Activated CD8-positive, alpha-beta T cell treated with anti-CD3 and anti-CD28 coated beads, Interleukin-2, amount 10 ng/mL, durations not matched to agents 7 days and 5 days (primary cell): ENCODE measurements at regions not wholly inside any gene's neighbourhood (a gene's known extent, or its start where the extent isn't known, plus 50 kb on each side); places are given as distances from the start of the nearest gene placed in this dataset.

Source experiments
- ATAC-seq: fragments of 150-1000 bp; cut with Tn5 transposase; one replicate; pipeline ENCODE4 v1.10.0; 2021; ENCODE audit warnings: moderate library complexity
- CTCF ChIA-PET: fragments of 350-600 bp; sonication (Branson Sonifier 250); formaldehyde crosslinking; loops from one replicate; lab custom pipeline; 2021; ENCODE audit warnings: antibody characterized with exemption; lab: Charles Lee
- POLR2A ChIA-PET: fragments of 350-600 bp; sonication (Branson Sonifier 250); formaldehyde crosslinking; loops from one replicate; lab custom pipeline; 2021; ENCODE audit warnings: antibody characterized with exemption; lab: Charles Lee
- DNase-seq: peaks from one replicate; pipeline ENCODE4 v3.0.0-alpha.2; 2020
- H3K27ac Mint-ChIP-seq: one replicate; pipeline ENCODE4 v1.8.0; 2021; ENCODE audit warnings: mild to moderate bottlenecking, mixed read lengths
- H3K27me3 Mint-ChIP-seq: one replicate; pipeline ENCODE4 v1.8.0; 2021; ENCODE audit warnings: low read depth, mixed read lengths
- H3K36me3 Mint-ChIP-seq: one replicate; pipeline ENCODE4 v1.8.0; 2021; ENCODE audit warnings: low read depth, mixed read lengths
- H3K4me1 Mint-ChIP-seq: one replicate; pipeline ENCODE4 v1.8.0; 2021; ENCODE audit warnings: low read depth, mixed read lengths
- H3K4me3 Mint-ChIP-seq: one replicate; pipeline ENCODE4 v1.8.0; 2021; ENCODE audit warnings: mild to moderate bottlenecking, mixed read lengths
- H3K9me3 Mint-ChIP-seq: one replicate; pipeline ENCODE4 v1.8.0; 2022; ENCODE audit warnings: mixed read lengths; ENCODE audit not compliant: insufficient read depth

DNA sequence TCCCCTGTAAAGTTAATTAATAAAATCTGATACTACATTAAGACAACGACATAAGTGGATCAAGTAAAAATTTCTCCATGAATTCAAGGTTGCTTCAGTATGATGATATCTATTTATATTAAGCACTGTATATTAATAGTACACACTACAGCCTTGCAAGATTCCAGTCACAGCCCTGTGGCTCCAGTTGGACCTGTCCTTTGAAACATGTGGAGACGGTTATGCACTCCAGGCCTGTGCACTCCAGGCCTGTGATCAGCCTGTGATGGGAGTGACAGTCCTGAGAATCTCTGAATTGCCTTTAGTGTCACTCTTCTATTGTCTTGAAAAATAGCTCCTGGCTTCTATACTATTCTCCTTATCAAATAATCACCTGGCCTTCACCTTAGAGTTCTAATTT lies 981.1 kb upstream of the AGA start:
- Mint-ChIP-seq H3K27ac (no peak overlapping the region), H3K9me3 (peaks cover 3% of the 10 kb centered on the region), H3K36me3 (no peaks in the 10 kb centered on the region), H3K4me3 (no peak overlapping the region), H3K27me3 (no peaks in the 10 kb centered on the region), H3K4me1 (no peaks in the 10 kb centered on the region)
- POLR2A ChIA-PET = no interaction called here
- ATAC-seq (no peak), DNase-seq (no peak)
- CTCF ChIA-PET = no interaction called here

DNA sequence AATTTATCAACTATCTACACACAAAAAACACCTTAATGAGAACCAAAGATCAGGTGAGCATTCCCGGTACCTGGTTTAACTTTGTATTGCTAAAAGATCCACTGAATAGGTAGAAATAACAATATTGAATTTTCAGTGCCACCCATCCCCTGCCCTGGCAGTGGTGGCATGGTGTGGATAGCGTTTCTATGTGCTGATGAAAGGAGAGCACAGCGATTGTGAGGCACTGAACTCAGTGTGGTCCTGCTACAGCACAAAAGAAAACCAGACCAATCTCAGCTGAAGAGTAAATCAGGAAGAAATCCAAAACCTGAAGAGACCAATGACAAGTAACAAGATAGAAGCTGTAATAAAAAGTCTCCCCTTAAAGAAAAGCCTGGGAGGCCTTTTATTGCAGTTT lies 984.6 kb upstream of the AGA start:
- Mint-ChIP-seq H3K27me3 (no peaks in the 10 kb centered on the region), H3K9me3 (peaks cover 3% of the 10 kb centered on the region), H3K36me3 (no peaks in the 10 kb centered on the region), H3K4me3 (no peak overlapping the region), H3K4me1 (no peaks in the 10 kb centered on the region), H3K27ac (no peak overlapping the region)
- ATAC-seq = no peak
- DNase-seq = no peak
- ChIA-PET CTCF (no interaction called here), POLR2A (no interaction called here)

GRCh38 chr4:178427663-178428062 lies 985.4 kb upstream of the AGA start:
- Mint-ChIP-seq H3K4me3 (no peak overlapping the region), H3K27ac (no peak overlapping the region), H3K4me1 (no peaks in the 10 kb centered on the region), H3K9me3 (peaks cover 3% of the 10 kb centered on the region), H3K27me3 (no peaks in the 10 kb centered on the region), H3K36me3 (no peaks in the 10 kb centered on the region)
- ChIA-PET POLR2A (no interaction called here), CTCF (no interaction called here)
- DNase-seq = no peak
- no peak for ATAC-seq

- Mint-ChIP-seq H3K27me3 (no peaks in the 10 kb centered on the region), H3K27ac (no peak overlapping the region), H3K4me3 (no peak overlapping the region), H3K36me3 (no peaks in the 10 kb centered on the region), H3K9me3 (peaks cover 6% of the 10 kb centered on the region), H3K4me1 (no peaks in the 10 kb centered on the region)
- DNase-seq (no peak), ATAC-seq (no peak)
- ChIA-PET POLR2A (no interaction called here), CTCF (no interaction called here)
Measured at GRCh38 chr4:178448372-178449035, 1006.3 kb upstream of the AGA start.

DNA sequence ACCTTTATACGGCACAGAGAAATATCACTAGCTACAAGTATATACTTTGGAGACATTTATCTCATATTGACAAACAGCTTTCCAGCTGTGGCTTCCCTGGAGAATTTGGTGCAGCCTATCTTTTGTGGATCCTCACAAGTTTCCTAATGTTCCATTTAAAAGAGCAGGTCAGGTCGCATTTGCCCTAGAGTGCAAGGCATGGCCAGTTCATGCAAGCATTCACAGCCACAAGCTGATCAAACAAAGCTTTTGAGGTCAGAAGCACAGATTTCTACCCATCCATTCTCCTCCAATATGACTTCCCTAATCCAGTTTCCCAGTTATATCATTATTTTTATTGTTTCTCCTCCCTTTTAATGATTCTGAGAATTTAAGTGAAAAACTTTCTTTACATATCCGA lies 1008.4 kb upstream of the AGA start:
- Mint-ChIP-seq H3K27me3 (no peaks in the 10 kb centered on the region), H3K9me3 (peaks cover 6% of the 10 kb centered on the region), H3K36me3 (no peaks in the 10 kb centered on the region), H3K27ac (no peak overlapping the region), H3K4me1 (no peaks in the 10 kb centered on the region), H3K4me3 (no peak overlapping the region)
- POLR2A ChIA-PET = no interaction called here
- DNase-seq (no peak), ATAC-seq (no peak)
- CTCF ChIA-PET = no interaction called here

DNA sequence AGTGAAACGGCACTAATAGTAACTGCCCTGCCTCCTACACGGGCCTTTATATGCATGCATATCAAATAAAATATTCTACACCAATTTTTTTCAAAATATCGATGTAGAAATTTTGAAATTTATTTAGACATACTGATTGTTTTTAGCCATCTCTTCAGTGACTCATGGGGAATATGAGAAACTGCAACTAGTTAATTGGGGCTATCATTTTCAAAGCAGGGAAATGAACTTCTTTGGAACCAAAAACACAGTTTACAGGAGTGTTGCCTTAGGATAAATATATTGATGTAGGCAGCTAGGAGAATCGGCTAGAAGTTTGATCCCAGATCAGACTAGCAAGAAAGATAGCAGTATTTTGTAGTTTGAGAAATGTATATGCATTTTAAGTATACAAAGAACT lies 1010.8 kb upstream of the AGA start:
- no peak overlapping the region for H3K4me3 Mint-ChIP-seq
- CTCF ChIA-PET = no interaction called here
- ATAC-seq (no peak), DNase-seq (no peak)
- H3K36me3 Mint-ChIP-seq = no peaks in the 10 kb centered on the region
- no peaks in the 10 kb centered on the region for H3K4me1 Mint-ChIP-seq
- no peaks in the 10 kb centered on the region for H3K27me3 Mint-ChIP-seq
- H3K9me3 Mint-ChIP-seq = peaks cover 11% of the 10 kb centered on the region
- no peak overlapping the region for H3K27ac Mint-ChIP-seq
- POLR2A ChIA-PET = no interaction called here

- POLR2A ChIA-PET = no interaction called here
- Mint-ChIP-seq H3K9me3 (peaks cover 5% of the 10 kb centered on the region), H3K27me3 (no peaks in the 10 kb centered on the region), H3K27ac (no peak overlapping the region), H3K36me3 (no peaks in the 10 kb centered on the region), H3K4me3 (no peak overlapping the region), H3K4me1 (no peaks in the 10 kb centered on the region)
- DNase-seq (no peak), ATAC-seq (no peak)
- CTCF ChIA-PET = no interaction called here
Measured at GRCh38 chr4:178457286-178457685, 1015.0 kb upstream of the AGA start.

DNA sequence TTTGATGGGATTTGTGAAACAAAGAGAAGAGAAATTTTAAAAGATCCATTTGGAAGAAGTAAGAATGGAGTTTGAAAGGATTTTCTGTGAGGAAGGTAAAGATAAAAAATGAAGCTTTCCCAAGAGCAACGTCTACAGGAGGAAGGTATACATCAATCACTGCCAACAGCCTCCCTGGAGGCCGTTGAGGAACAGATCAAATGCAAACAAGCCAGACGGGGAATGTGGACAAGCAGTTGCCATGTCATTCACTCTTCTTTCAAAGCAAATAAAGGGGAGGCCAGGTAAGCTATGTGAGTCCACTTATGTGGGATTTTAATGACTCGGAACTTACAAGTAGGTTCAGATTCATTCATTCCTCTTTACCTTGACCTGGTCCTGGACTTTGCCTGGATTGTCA lies 1020.5 kb upstream of the AGA start:
- POLR2A ChIA-PET = no interaction called here

DNA sequence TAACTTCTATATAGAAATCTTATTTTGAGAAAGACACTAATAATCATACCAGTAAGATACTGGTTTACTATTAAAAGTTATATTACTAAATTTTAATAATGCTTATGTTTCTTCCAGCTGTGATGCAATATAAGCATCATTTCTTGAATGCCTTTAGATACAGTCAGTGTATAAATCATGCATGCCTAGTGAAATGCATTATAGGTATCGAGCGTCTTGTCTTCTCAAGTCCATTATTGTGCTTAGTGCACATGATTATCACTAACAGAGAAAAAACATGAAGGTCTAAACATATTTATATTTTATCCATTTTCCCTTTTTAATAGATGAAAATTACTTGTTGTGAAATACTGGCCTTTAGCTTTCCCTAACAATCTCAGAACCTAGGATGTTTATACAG lies 1021.5 kb upstream of the AGA start:
- no peak overlapping the region for H3K27ac Mint-ChIP-seq

More for the DNA sequence above, 1020.5 kb upstream of the AGA start:
- no peaks in the 10 kb centered on the region for H3K4me1 Mint-ChIP-seq
- H3K27ac Mint-ChIP-seq = no peak overlapping the region
- H3K4me3 Mint-ChIP-seq = no peak overlapping the region
- H3K36me3 Mint-ChIP-seq = no peaks in the 10 kb centered on the region
- CTCF ChIA-PET = no interaction called here
- DNase-seq = no peak
- no peaks in the 10 kb centered on the region for H3K9me3 Mint-ChIP-seq
- no peak for ATAC-seq
- H3K27me3 Mint-ChIP-seq = no peaks in the 10 kb centered on the region

DNA sequence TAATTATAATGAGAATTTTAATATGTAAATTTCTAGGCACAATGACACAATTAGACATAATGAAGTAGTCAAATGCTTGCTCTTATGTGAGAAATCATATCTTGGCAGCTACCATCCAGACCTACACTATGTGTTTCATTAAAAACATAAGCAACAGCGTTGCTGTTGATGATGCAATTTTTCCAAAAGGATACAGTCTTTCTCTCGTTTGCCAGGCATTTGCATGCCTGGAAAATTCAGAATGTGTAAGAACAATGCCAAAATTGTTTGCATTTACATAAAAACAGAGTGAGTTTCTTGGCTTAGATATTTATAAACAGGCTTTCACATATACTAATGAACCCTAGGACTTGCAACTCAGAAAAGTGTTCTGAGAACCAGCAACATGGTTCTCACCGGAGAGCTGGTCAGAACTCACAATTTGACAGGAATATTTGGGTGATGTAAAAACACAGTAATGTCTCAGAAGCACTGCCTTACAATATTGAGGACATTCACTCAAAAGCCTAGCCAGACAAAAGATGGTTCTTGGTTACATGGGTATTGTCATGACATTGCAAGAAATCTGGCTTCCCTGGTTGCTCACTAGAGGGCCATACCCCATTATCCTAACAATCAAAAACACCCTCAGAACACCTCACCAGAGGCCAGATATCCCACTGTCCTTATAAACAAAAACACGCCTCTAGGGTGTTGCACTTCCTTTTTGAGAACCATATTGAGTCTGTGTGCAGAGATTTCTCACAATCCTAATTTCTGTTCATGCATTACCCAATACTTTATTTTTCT lies 1029.0 kb upstream of the AGA start:
- no peaks in the 10 kb centered on the region for H3K27me3 Mint-ChIP-seq
- no peak overlapping the region for H3K27ac Mint-ChIP-seq
- POLR2A ChIA-PET = no interaction called here
- no peak overlapping the region for H3K4me3 Mint-ChIP-seq
- H3K36me3 Mint-ChIP-seq = no peaks in the 10 kb centered on the region
- H3K9me3 Mint-ChIP-seq = peaks cover 4% of the 10 kb centered on the region
- DNase-seq (no peak), ATAC-seq (no peak)
- CTCF ChIA-PET = no interaction called here
- no peaks in the 10 kb centered on the region for H3K4me1 Mint-ChIP-seq

More for the DNA sequence above, 1021.5 kb upstream of the AGA start:
- ChIA-PET CTCF (no interaction called here), POLR2A (no interaction called here)
- Mint-ChIP-seq H3K36me3 (no peaks in the 10 kb centered on the region), H3K4me3 (no peak overlapping the region), H3K9me3 (peaks cover 4% of the 10 kb centered on the region), H3K4me1 (no peaks in the 10 kb centered on the region), H3K27me3 (no peaks in the 10 kb centered on the region)
- DNase-seq = no peak
- no peak for ATAC-seq

DNA sequence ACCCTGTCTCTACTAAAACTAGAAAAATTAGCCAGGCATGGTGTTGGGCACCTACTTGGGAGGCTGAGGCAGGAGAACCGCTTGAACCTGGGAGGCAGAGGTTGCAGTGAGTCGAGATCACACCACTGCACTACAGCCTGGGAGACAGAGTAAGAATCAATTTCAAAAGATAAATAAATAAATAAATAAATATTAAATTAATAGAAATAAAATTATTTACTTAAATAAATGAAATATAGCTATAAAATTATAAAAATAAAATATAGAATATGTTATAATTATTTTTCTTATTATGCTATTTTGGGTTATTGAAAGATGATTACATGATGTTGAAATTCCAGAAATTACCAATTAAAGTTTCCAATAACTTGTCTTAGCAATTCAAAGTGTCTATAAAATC lies 1029.8 kb upstream of the AGA start:
- CTCF ChIA-PET = no interaction called here
- DNase-seq = no peak
- no peaks in the 10 kb centered on the region for H3K36me3 Mint-ChIP-seq

GRCh38 chr4:178480105-178480504 lies 1037.9 kb upstream of the AGA start:
- CTCF ChIA-PET = no interaction called here
- Mint-ChIP-seq H3K27me3 (no peaks in the 10 kb centered on the region), H3K27ac (no peak overlapping the region), H3K36me3 (no peaks in the 10 kb centered on the region), H3K4me3 (no peak overlapping the region), H3K9me3 (no peaks in the 10 kb centered on the region), H3K4me1 (no peaks in the 10 kb centered on the region)
- POLR2A ChIA-PET = no interaction called here
- DNase-seq (no peak), ATAC-seq (no peak)

More for the DNA sequence above, 1029.8 kb upstream of the AGA start:
- Mint-ChIP-seq H3K9me3 (peaks cover 4% of the 10 kb centered on the region), H3K4me1 (no peaks in the 10 kb centered on the region), H3K27ac (no peak overlapping the region), H3K27me3 (no peaks in the 10 kb centered on the region), H3K4me3 (no peak overlapping the region)
- POLR2A ChIA-PET = no interaction called here
- ATAC-seq = no peak
